ENCODE measurements at regions not wholly inside any gene's neighbourhood (a gene's known extent, or its start where the extent isn't known, plus 50 kb on each side); places are given as distances from the start of the nearest gene placed in this dataset.

- intact Hi-C loops (cut with DNase I; ENCODE audit: low total_unique reads) = no loop called here
Observed at GRCh38 chr1:5269901-5270300, 615.5 kb downstream of the AJAP1 start.

GRCh38 chr1:5267603-5268235, 613.3 kb downstream of the AJAP1 start:
- intact Hi-C loops (cut with DNase I; ENCODE audit: low total_unique reads) (no loop called here), in situ Hi-C loops (cut with MboI; ENCODE audit: low sequenced_read_pairs in 4 of 4) (no loop called here)
- no peak overlapping the region for H3K4me3 ChIP-seq
- TF ChIP-seq, protein P1, sequence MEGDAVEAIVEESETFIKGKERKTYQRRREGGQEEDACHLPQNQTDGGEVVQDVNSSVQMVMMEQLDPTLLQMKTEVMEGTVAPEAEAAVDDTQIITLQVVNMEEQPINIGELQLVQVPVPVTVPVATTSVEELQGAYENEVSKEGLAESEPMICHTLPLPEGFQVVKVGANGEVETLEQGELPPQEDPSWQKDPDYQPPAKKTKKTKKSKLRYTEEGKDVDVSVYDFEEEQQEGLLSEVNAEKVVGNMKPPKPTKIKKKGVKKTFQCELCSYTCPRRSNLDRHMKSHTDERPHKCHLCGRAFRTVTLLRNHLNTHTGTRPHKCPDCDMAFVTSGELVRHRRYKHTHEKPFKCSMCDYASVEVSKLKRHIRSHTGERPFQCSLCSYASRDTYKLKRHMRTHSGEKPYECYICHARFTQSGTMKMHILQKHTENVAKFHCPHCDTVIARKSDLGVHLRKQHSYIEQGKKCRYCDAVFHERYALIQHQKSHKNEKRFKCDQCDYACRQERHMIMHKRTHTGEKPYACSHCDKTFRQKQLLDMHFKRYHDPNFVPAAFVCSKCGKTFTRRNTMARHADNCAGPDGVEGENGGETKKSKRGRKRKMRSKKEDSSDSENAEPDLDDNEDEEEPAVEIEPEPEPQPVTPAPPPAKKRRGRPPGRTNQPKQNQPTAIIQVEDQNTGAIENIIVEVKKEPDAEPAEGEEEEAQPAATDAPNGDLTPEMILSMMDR (IDR thresholded peaks at IDR 0.05 in 4 of 5, conservative IDR thresholded peaks at IDR 0.05 in 1 of 5) = no peak
- no peak for TF ChIP-seq POLR2A (IDR thresholded peaks at IDR 0.05)
- H3K27ac ChIP-seq = no peak overlapping the region
- H3K4me1 ChIP-seq = no peaks in the 10 kb centered on the region
- no peaks in the 10 kb centered on the region for H3K27me3 ChIP-seq
- ATAC-seq = no peak
- no peaks in the 10 kb centered on the region for H3K9me3 ChIP-seq
- no peak for DNase-seq
- H3K36me3 ChIP-seq = no peaks in the 10 kb centered on the region

More at GRCh38 chr1:5269901-5270300, 615.5 kb downstream of the AJAP1 start:
- Histone ChIP-seq H3K4me3 (no peak overlapping the region), H3K36me3 (no peaks in the 10 kb centered on the region), H3K27ac (no peak overlapping the region), H3K9me3 (no peaks in the 10 kb centered on the region), H3K4me1 (no peaks in the 10 kb centered on the region), H3K27me3 (no peaks in the 10 kb centered on the region)
- in situ Hi-C loops (cut with MboI; ENCODE audit: low sequenced_read_pairs in 4 of 4) = no loop called here
- DNase-seq (no peak), ATAC-seq (no peak)
- TF ChIP-seq, protein P1 (IDR thresholded peaks at IDR 0.05 in 4 of 5, conservative IDR thresholded peaks at IDR 0.05 in 1 of 5) = no peak
- no peak for TF ChIP-seq POLR2A (IDR thresholded peaks at IDR 0.05)

DNA sequence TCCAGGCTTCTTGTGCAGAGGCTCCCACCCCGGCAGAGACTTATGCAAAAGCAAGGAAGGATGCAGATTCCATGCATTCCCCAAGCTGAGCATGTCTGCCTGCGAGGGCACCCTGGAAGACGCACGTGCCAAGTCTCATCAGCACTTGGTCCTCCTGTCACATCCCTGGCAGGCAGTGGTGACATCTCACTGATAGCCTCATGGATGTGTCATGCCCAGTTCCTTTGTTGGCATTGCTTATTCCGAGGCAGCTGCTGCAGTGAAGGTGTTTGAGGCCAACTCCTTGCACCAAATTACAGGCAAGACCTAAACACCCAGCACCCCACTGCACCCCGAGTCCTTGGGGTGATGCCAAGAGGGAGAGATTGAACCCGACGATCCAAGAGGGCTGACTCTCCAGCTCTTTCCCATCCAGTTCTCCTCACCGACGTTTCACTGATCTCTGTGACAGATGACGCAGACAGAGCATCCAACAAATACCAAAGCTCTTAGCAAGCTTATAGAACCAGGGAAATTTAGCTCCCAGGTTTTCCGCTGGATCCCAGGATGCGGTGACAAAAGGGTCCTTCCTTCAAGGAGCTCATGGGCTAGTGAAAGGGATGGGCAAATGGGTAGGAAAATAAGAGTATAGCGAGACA, 611.1 kb downstream of the AJAP1 start:
- intact Hi-C loops (cut with DNase I; ENCODE audit: low total_unique reads) (no loop called here), in situ Hi-C loops (cut with MboI; ENCODE audit: low sequenced_read_pairs in 4 of 4) (no loop called here)
- no peak for ATAC-seq
- no peaks in the 10 kb centered on the region for H3K9me3 ChIP-seq
- no peak overlapping the region for H3K4me3 ChIP-seq
- DNase-seq = no peak
- no peaks in the 10 kb centered on the region for H3K27me3 ChIP-seq
- TF ChIP-seq, protein P1 (IDR thresholded peaks at IDR 0.05 in 4 of 5, conservative IDR thresholded peaks at IDR 0.05 in 1 of 5) = no peak
- TF ChIP-seq POLR2A (IDR thresholded peaks at IDR 0.05) = no peak
- no peak overlapping the region for H3K27ac ChIP-seq
- no peaks in the 10 kb centered on the region for H3K36me3 ChIP-seq
- H3K4me1 ChIP-seq = no peaks in the 10 kb centered on the region

DNA sequence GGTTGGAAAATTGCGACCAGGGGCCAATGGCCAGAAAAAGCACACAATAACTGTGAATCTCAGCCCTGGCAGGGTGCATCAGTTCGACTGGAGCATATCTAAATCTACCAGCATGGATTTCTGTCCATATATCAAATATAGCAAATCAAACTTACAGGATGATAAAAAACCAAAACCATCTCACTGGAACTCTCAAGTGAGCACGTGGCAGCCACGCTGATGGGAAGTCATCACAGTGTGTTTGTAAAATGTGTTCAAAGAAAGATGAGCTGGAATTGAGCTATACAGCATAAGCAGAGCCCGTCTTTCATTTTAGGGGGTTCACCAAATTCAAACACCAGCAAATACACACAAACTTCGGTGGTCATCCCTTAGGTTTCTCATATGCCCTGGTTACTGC, 610.1 kb downstream of the AJAP1 start:
- DNase-seq (no peak), ATAC-seq (no peak)
- no peaks in the 10 kb centered on the region for H3K36me3 ChIP-seq
- in situ Hi-C loops (cut with MboI; ENCODE audit: low sequenced_read_pairs in 4 of 4) = no loop called here
- intact Hi-C loops (cut with DNase I; ENCODE audit: low total_unique reads) = no loop called here
- no peaks in the 10 kb centered on the region for H3K9me3 ChIP-seq
- H3K4me3 ChIP-seq = no peak overlapping the region
- TF ChIP-seq, protein P1 (IDR thresholded peaks at IDR 0.05 in 4 of 5, conservative IDR thresholded peaks at IDR 0.05 in 1 of 5) = no peak
- no peak for TF ChIP-seq POLR2A (IDR thresholded peaks at IDR 0.05)
- H3K27ac ChIP-seq = no peak overlapping the region
- no peaks in the 10 kb centered on the region for H3K4me1 ChIP-seq
- no peaks in the 10 kb centered on the region for H3K27me3 ChIP-seq

All from gastrocnemius medialis (tissue), 4 donors.